ENCODE measurements at regions not wholly inside any gene's neighbourhood (a gene's known extent, or its start where the extent isn't known, plus 50 kb on each side); places are given as distances from the start of the nearest gene placed in this dataset.

DNA sequence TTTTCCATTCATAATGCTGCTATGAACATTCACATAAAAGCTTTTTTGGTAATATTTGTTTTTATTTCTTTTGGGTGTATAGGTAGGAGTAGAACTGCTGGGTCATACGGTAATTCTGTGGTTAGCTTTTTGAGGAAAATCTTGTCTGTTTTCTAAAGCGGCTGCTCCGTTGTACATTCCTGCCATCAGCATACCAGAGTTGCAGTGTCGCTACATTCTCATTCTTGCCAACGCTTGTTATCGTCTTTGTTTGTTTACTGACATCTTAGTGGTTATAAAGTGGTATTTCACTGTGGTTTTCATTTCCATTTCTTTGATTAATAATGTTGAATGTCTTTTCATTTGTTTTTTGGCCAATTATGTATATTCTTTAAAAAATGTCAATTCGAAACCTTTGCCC, 469.8 kb upstream of the ZP4 start:
- TF ChIP-seq POLR2A (IDR thresholded peaks at IDR 0.05): no peak
- TF ChIP-seq, protein P1, sequence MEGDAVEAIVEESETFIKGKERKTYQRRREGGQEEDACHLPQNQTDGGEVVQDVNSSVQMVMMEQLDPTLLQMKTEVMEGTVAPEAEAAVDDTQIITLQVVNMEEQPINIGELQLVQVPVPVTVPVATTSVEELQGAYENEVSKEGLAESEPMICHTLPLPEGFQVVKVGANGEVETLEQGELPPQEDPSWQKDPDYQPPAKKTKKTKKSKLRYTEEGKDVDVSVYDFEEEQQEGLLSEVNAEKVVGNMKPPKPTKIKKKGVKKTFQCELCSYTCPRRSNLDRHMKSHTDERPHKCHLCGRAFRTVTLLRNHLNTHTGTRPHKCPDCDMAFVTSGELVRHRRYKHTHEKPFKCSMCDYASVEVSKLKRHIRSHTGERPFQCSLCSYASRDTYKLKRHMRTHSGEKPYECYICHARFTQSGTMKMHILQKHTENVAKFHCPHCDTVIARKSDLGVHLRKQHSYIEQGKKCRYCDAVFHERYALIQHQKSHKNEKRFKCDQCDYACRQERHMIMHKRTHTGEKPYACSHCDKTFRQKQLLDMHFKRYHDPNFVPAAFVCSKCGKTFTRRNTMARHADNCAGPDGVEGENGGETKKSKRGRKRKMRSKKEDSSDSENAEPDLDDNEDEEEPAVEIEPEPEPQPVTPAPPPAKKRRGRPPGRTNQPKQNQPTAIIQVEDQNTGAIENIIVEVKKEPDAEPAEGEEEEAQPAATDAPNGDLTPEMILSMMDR (IDR thresholded peaks at IDR 0.05): no peak
- DNase-seq: no peak
- no peak overlapping the region for H3K4me3 ChIP-seq (replicated peaks in 1 of 3)
- H3K27ac ChIP-seq: no peak overlapping the region
- H3K27me3 ChIP-seq: no peaks in the 10 kb centered on the region
- no peaks in the 10 kb centered on the region for H3K4me1 ChIP-seq
- WGBS, 2 donors: 66 to 79% methylated on average over 7 of the region's 7 CpGs
- no peaks in the 10 kb centered on the region for H3K36me3 ChIP-seq
- no peaks in the 10 kb centered on the region for H3K9me3 ChIP-seq
- intact Hi-C loops (cut with DNase I): no loop called here

DNA sequence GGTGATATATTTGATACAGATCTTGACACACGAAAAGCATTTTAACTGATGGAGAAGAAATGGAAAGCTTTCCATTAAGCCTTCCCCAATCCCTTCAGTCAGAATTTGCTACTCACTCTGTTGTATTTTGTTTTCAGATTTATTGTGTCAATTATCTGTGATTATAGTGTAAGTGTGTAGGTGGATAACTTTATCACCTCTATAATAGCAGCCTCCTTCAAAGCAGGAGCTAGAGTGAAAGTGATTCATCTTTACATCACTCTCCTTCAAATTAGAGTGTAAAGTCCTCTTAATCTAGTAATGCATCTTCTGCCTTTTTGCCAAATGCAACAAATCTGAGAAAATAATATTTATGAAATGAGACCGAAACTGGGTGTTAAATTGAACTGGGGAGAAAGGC, 459.7 kb upstream of the ZP4 start:
- H3K4me1 ChIP-seq: no peaks in the 10 kb centered on the region
- no peak for DNase-seq
- H3K36me3 ChIP-seq: no peaks in the 10 kb centered on the region
- H3K9me3 ChIP-seq: no peaks in the 10 kb centered on the region
- H3K27me3 ChIP-seq: no peaks in the 10 kb centered on the region
- 87 to 95% methylated on average over 2 of the region's 2 CpGs for WGBS, 2 donors
- H3K4me3 ChIP-seq (replicated peaks in 1 of 3): no peak overlapping the region
- intact Hi-C loops (cut with DNase I): no loop called here
- no peak overlapping the region for H3K27ac ChIP-seq
- TF ChIP-seq, protein P1 (IDR thresholded peaks at IDR 0.05): no peak

DNA sequence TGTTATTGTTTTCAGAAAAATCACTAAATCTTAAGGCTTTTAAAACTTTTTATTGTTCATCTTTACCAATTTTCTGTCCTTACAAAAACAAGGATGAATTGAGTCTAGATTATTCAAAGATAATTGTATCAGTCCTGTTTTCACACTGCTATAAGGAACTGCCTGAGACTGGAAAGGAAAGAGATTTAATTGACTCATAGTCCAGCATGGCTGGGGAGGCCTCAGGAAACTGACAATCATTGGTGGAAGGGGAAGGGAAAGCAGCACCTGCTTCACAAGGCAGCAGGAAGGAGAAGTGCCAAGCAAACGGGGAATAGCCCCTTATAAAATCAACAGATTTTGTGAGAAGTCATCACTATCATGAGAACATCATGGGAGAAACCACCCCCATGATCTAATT, 455.6 kb upstream of the ZP4 start:
- intact Hi-C loops (cut with DNase I): no loop called here
- Histone ChIP-seq H3K4me3 (replicated peaks in 1 of 3) (no peak overlapping the region), H3K4me1 (no peaks in the 10 kb centered on the region), H3K36me3 (no peaks in the 10 kb centered on the region), H3K9me3 (no peaks in the 10 kb centered on the region), H3K27ac (no peak overlapping the region), H3K27me3 (no peaks in the 10 kb centered on the region)
- DNase-seq: no peak
- WGBS, 2 donors: 66 to 73% methylated on average over 1 of the region's 1 CpG
- TF ChIP-seq, protein P1 (IDR thresholded peaks at IDR 0.05): no peak

DNA sequence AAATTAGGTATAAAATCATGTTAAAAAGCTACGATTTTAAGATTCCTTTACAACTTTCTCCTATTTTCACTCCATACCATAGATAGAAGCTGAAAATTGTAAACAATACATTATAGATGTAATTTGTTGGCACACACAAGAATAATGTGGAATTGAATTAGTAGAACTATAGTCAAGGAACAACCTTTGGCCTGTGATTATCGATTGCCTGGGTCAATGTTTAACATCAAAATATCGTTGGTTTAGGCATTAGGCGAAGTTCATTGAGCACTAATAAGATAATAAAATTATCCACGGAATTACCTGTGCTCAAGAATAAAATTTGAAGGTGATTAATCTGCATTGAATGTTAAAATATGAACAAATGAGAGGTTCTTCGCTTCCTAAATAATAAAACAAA, 455.1 kb upstream of the ZP4 start:
- H3K27me3 ChIP-seq: no peaks in the 10 kb centered on the region
- H3K27ac ChIP-seq: no peak overlapping the region
- H3K4me1 ChIP-seq: no peaks in the 10 kb centered on the region
- intact Hi-C loops (cut with DNase I): no loop called here
- H3K36me3 ChIP-seq: no peaks in the 10 kb centered on the region
- WGBS, 2 donors: 82 to 91% methylated on average over 6 of the region's 6 CpGs
- TF ChIP-seq, protein P1 (IDR thresholded peaks at IDR 0.05): no peak
- no peak for TF ChIP-seq POLR2A (IDR thresholded peaks at IDR 0.05)
- no peak for DNase-seq
- no peaks in the 10 kb centered on the region for H3K9me3 ChIP-seq
- H3K4me3 ChIP-seq (replicated peaks in 1 of 3): no peak overlapping the region

DNA sequence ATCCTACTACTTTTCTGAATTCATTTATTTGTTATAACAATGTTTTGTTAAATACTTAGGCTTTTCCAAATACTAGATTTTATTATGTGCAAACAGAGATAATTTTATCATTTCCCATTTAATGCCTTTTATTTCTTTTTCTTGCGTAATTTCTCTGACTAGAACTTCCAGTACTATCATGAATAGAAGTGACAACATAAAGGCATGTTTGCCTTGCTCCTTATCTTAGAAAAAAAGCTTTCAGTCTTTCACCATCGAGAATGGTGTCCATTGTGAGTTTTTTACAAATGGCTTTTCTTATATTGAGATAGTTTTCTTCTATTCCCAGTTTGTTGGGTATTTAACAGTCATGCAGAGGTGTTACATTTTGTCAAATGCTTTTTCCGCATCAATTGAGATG, 453.1 kb upstream of the ZP4 start:
- H3K4me3 ChIP-seq (replicated peaks in 1 of 3): no peak overlapping the region
- no peaks in the 10 kb centered on the region for H3K36me3 ChIP-seq
- H3K27ac ChIP-seq: no peak overlapping the region
- 89 to 90% methylated on average over 3 of the region's 3 CpGs for WGBS, 2 donors
- TF ChIP-seq, protein P1 (IDR thresholded peaks at IDR 0.05): no peak
- TF ChIP-seq POLR2A (IDR thresholded peaks at IDR 0.05): no peak
- no peaks in the 10 kb centered on the region for H3K4me1 ChIP-seq
- DNase-seq: no peak
- H3K27me3 ChIP-seq: no peaks in the 10 kb centered on the region
- intact Hi-C loops (cut with DNase I): no loop called here
- no peaks in the 10 kb centered on the region for H3K9me3 ChIP-seq
